ENCODE measurements at regions not wholly inside any gene's neighbourhood (a gene's known extent, or its start where the extent isn't known, plus 50 kb on each side); places are given as distances from the start of the nearest gene placed in this dataset.

DNA sequence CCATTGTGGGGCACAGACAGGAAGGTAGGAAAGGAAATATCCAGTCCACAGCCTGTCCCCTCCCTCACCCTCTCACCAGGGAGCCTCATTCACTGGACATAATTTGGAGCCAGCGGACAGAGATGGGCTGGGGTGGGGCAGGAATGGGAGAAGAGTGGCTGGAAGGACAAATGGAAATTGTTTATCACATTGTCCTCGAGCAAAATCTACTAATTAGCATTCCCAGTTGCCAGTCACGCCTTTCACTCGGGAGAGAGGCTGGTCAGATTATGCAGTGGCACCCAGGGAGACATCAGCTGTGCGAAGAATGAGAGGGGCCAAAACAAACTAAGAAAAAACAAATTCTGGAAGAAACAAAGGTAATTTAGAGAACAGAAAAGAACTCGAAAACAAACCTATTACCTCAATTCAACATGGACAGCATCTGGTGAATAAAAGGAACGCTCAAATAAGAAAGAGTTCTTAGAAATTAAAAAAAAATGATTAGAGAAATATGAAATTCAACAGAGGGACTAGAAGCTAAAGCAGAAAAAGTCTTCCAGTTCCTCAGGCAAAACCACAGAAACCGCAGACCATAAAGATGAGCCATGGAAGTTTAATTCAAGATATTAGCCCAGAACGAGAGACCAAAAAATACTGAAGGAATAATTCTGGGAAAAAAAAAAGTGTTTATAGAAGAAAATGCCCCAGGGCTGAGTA, 108.5 kb upstream of the RALGAPA2 start:
- H3K4me3 ChIP-seq = no peak overlapping the region
- no peak overlapping the region for H3K27ac ChIP-seq
- H3K27me3 ChIP-seq = peaks cover 0 to 28% (median 0%) of the 10 kb centered on the region in 11 experiments; a peak in 4 of 22 replicates
- H3K36me3 ChIP-seq = no peaks in the 10 kb centered on the region
- H3K9me3 ChIP-seq (replicated peaks in 1 of 11) = no peaks in the 10 kb centered on the region
- peaks cover 10 to 19% (median 16%) of the 10 kb centered on the region in 10 experiments; a peak in 19 of 20 replicates for H3K4me1 ChIP-seq
- H3K4me2 ChIP-seq = peak overlapping the region in 9 of 11 experiments; percentile 1 to 41 (median 15); a peak in 9 of 22 replicates
- no peaks in the 10 kb centered on the region for H4K20me1 ChIP-seq
- no peak for TF ChIP-seq Cebpa-rat (IDR thresholded peaks at IDR 0.05)
- H3K9ac ChIP-seq = no peak overlapping the region

DNA sequence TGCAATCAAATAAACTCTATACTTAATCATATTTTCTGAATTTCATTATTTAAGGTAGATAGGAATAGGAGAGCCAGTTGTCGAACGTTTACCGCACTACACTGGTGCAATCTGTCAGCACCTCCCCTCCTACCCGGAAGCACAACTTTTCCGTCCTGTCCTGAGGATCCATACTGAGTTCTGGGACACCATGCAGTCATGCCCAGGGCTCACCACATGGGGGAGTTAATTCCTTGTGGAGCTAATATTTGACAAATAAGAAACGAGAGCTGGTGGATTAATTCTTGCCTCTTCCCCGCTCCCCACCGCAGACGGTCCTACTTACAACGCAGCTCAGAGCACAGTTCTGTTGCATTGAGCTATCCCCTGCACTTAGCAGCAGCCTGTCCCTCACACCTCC, 107.7 kb upstream of the RALGAPA2 start:
- TF ChIP-seq Cebpa-rat (IDR thresholded peaks at IDR 0.05) = no peak
- Histone ChIP-seq H3K27ac (no peak overlapping the region), H4K20me1 (no peaks in the 10 kb centered on the region), H3K4me1 (peaks cover 10 to 19% (median 16%) of the 10 kb centered on the region in 10 experiments; a peak in 19 of 20 replicates), H3K27me3 (peaks cover 0 to 28% (median 0%) of the 10 kb centered on the region in 11 experiments; a peak in 4 of 22 replicates), H3K4me2 (no peak overlapping the region; a peak in 2 of 22 replicates), H3K9ac (no peak overlapping the region), H3K36me3 (no peaks in the 10 kb centered on the region), H3K9me3 (replicated peaks in 1 of 11) (no peaks in the 10 kb centered on the region), H3K4me3 (no peak overlapping the region)

DNA sequence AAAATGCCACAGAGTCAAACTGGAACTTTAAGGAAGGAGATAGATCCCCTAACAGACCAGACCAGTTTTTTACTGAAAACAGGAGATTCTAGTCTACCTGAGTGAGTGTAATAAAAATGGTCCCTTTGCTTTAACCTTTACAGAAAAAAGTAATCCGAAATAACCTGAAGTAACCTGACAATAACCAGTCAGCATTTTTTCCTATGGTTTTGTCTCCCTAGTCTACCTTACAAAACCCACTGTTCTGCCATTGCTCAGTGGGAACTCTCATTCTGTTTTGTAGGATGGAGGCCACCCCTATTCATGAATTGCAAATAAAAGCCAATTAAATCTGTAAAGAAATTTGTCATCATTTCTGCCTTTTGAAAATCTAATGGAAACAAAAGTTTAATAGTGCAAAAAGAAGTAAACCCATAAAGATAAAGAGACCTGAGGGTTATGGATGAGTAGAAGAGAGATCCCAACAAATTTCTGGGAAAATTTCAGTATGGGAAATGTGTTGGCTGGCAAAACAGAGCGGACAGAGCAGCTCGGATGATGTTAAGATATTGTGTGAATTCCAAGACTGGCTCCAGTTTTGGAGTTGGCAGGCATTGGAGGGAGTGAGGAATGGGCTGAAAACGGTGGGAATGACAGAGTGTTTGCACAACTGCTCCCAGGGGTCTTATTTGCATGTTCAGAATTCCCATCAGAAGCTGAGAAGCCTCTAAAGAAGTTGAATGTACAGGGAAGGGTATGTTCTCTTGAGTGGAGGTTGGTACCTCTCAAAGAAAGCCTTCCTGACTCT, 104.7 kb upstream of the RALGAPA2 start:
- Histone ChIP-seq H3K9ac (no peak overlapping the region), H3K9me3 (replicated peaks in 1 of 11) (no peaks in the 10 kb centered on the region), H3K4me3 (no peak overlapping the region), H3K4me1 (peaks cover 5 to 14% (median 10%) of the 10 kb centered on the region in 10 experiments; a peak in 15 of 20 replicates), H3K27ac (no peak overlapping the region), H3K27me3 (peaks cover 0 to 11% (median 0%) of the 10 kb centered on the region in 11 experiments; a peak in 4 of 22 replicates), H3K4me2 (no peak overlapping the region), H3K36me3 (no peaks in the 10 kb centered on the region), H4K20me1 (no peaks in the 10 kb centered on the region)
- no peak for TF ChIP-seq Cebpa-rat (IDR thresholded peaks at IDR 0.05)

DNA sequence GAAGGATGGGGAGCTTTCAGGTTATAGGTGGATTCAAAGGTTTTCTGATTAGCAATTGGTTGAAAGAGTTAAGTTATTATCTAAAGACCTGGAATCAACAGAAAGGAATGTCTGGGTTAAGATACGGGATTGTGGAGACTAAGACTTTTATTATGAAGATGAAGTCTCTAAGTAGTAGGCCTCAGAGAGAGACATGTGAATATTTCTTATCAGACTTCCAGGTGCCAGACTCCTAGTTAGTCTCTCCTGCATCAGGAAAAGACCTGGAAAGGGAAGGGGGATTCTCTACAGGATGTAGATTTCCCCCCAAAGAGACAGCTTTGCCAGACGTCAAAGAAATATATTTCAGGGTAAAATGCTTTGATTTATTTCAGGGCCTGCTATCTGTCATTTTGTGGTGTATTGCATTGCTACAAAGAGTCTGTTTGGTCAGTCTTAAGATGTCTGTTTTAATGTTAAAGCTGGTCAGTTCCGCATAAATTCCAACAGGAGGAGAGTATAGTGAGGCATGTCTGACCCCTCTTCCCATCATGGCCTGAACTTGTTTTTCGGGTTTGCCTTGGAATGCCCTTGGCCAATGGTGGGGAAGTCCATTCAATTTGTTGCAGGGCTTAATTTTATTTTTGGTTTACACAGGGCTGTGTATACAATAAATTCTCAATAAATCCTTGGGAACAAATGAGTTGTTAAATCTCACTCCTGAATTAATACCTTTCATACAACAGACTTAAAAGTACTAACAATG, 103.4 kb upstream of the RALGAPA2 start:
- H4K20me1 ChIP-seq = no peaks in the 10 kb centered on the region
- H3K9ac ChIP-seq = no peak overlapping the region
- no peak overlapping the region for H3K4me3 ChIP-seq
- peaks cover 0 to 7% (median 0%) of the 10 kb centered on the region in 11 experiments; a peak in 2 of 22 replicates for H3K27me3 ChIP-seq
- no peaks in the 10 kb centered on the region for H3K9me3 ChIP-seq (replicated peaks in 1 of 11)
- H3K36me3 ChIP-seq = no peaks in the 10 kb centered on the region
- H3K27ac ChIP-seq = no peak overlapping the region
- peaks cover 0 to 6% (median 5%) of the 10 kb centered on the region in 10 experiments; a peak in 13 of 20 replicates for H3K4me1 ChIP-seq
- no peak for TF ChIP-seq Cebpa-rat (IDR thresholded peaks at IDR 0.05)
- no peak overlapping the region for H3K4me2 ChIP-seq

DNA sequence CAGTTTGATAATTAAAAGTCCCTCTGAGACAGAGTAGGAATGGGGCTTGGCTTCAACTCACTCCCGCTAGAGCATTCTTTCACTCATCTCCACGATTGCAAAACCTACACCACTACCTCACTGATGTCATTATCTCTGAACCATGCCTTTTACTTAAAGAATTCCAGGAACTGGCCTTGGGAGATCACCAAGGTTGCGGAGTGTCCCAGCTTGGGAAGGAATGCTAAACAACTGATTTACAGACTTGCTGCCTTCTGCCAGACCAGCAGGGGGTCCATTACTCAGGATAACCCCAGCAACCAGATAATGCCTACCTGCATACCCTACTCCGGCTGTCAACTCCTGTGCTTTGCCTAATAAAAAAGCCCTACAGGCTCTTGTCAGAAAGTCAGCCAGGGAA, 102.2 kb upstream of the RALGAPA2 start:
- Histone ChIP-seq H4K20me1 (no peaks in the 10 kb centered on the region), H3K4me3 (no peak overlapping the region), H3K27me3 (no peaks in the 10 kb centered on the region), H3K9me3 (replicated peaks in 1 of 11) (no peaks in the 10 kb centered on the region), H3K9ac (no peak overlapping the region), H3K4me2 (no peak overlapping the region), H3K27ac (no peak overlapping the region), H3K4me1 (0 out of 20 replicates have a peak, but pooled peaks cover 0 to 6% (median 0%) of the 10 kb centered on the region in 10 experiments), H3K36me3 (no peaks in the 10 kb centered on the region)
- no peak for TF ChIP-seq Cebpa-rat (IDR thresholded peaks at IDR 0.05)

DNA sequence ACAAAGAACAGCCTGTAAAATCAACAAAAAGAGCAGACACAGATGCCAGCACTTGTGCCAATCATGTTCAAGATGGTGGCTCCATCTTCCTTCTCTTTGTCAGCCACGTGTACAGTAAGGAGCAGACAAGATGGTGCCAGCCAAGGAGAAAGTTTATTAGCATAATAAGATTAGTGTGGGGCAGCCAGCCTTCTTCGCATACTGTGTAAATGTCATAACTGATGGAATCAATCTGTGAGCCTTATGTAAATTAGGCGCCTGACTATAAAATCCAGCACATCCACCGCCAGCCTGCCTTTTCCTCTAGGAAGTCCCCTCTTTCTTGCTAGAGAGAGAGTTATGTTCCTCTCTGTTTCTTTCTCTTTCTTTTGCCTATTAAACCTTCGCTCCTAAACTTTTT, 99.7 kb upstream of the RALGAPA2 start:
- H3K27me3 ChIP-seq = no peaks in the 10 kb centered on the region
- peaks cover 0 to 12% (median 0%) of the 10 kb centered on the region in 10 experiments; a peak in 1 of 20 replicates for H3K4me1 ChIP-seq
- no peak for TF ChIP-seq Cebpa-rat (IDR thresholded peaks at IDR 0.05)
- no peaks in the 10 kb centered on the region for H3K36me3 ChIP-seq
- no peaks in the 10 kb centered on the region for H3K9me3 ChIP-seq (replicated peaks in 1 of 11)
- H4K20me1 ChIP-seq = no peaks in the 10 kb centered on the region
- no peak overlapping the region for H3K9ac ChIP-seq
- H3K4me3 ChIP-seq = no peak overlapping the region
- H3K4me2 ChIP-seq = no peak overlapping the region
- no peak overlapping the region for H3K27ac ChIP-seq

DNA sequence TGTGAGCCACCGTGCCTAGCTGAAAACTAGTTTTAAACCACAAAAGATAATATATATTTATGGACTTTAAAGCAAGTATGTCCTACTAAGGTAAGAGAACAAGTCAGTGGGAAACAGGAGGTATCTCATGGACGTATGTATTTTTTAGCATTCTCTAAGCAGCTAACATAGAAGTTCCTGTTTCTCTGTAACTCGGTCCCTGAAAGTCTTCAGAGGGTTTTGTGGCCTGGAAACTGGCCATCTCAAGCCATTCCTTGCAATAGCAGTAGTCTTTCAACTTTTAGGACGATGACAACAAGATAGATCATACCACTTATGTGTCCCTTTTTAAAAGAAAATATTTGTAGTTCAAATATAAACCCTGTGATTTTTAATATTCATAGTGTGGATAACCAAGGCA, 95.6 kb upstream of the RALGAPA2 start:
- no peak overlapping the region for H3K4me3 ChIP-seq
- peaks cover 0 to 7% (median 0%) of the 10 kb centered on the region in 11 experiments; a peak in 2 of 22 replicates for H3K9me3 ChIP-seq (replicated peaks in 1 of 11)
- no peak overlapping the region for H3K4me2 ChIP-seq
- no peaks in the 10 kb centered on the region for H3K27me3 ChIP-seq
- peaks cover 0 to 16% (median 8%) of the 10 kb centered on the region in 10 experiments; a peak in 16 of 20 replicates for H3K4me1 ChIP-seq
- TF ChIP-seq Cebpa-rat (IDR thresholded peaks at IDR 0.05) = no peak
- no peaks in the 10 kb centered on the region for H4K20me1 ChIP-seq
- no peak overlapping the region for H3K27ac ChIP-seq
- no peaks in the 10 kb centered on the region for H3K36me3 ChIP-seq
- H3K9ac ChIP-seq = no peak overlapping the region

DNA sequence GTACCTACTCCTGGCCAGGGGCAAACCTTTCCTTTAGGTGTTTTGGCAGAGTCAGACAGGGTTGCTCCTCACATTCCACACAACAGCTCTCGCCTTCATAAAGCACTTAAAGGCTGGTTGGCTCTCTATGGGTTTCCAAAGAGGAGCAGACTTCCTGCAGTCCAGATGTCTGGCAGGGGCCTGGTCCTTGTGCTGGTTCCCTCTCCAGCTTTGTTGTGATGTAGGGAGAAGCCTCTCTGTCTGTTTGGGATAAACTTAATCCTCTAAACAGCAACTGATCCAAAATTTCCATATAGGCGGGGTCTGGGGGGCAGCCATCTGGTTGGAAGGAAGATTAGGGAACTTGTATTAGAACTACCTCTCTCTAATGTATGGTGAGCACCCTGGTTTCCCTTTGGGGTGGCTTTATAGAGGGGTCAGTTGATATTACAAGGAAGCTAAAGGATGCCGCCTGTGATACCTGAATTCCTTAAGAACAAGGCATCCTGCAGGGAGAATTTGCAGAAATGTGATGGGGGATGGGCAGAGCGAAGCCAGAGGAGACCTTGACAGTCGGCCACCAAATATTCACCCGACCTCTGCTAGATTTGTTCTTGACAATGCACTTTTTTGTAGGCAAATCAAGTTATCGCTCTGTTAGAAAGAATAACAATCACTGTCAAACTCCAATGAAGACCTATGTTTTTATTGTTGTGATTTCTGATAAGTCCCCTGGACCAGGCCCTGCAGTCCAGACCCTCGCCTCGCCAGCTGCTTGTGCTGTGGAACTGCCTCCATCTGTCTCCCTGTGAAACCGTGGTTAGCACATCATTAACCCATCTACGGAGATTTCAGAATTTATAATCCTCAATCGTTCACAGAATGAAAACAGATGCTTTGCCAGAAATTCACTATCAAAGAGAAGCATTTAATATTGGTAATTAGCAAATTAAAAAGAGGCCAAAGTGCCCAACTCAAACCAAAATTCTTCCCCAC, 94.0 kb upstream of the RALGAPA2 start:
- Histone ChIP-seq H3K9ac (no peak overlapping the region), H3K4me3 (no peak overlapping the region), H3K9me3 (replicated peaks in 1 of 11) (peaks cover 0 to 9% (median 0%) of the 10 kb centered on the region in 11 experiments; a peak in 3 of 22 replicates), H3K27ac (no peak overlapping the region), H3K27me3 (no peaks in the 10 kb centered on the region), H3K4me2 (no peak overlapping the region), H3K4me1 (peaks cover 0 to 26% (median 17%) of the 10 kb centered on the region in 10 experiments; a peak in 17 of 20 replicates), H4K20me1 (no peaks in the 10 kb centered on the region), H3K36me3 (no peaks in the 10 kb centered on the region)
- TF ChIP-seq Cebpa-rat (IDR thresholded peaks at IDR 0.05) = no peak

Data from BLaER1 treated with 17β-estradiol and CSF1 and Interleukin-3, amounts not matched to agents 10 nM and 100 nM (cell line).